B cell (primary cell): ENCODE measurements at regions not wholly inside any gene's neighbourhood (a gene's known extent, or its start where the extent isn't known, plus 50 kb on each side); places are given as distances from the start of the nearest gene placed in this dataset.

ENCODE experiments used
- ATAC-seq: fragments of 200-7000 bp; cut with Tn5 transposase; one replicate; pipeline ENCODE4 v1.10.0; 2021; ENCODE audit warnings: low read depth, mild to moderate bottlenecking, moderate number of reproducible peaks, moderate library complexity
- CTCF ChIA-PET: fragments of 350-600 bp; sonication (Branson Sonifier 250); formaldehyde crosslinking; loops from one replicate; lab custom pipeline; 2021; ENCODE audit warnings: antibody characterized with exemption, inconsistent platforms; lab: Charles Lee
- POLR2A ChIA-PET: fragments of 350-600 bp; sonication (Branson Sonifier 250); formaldehyde crosslinking; loops from one replicate; lab custom pipeline; 2021; ENCODE audit warnings: antibody characterized with exemption; lab: Charles Lee
- DNase-seq: peaks from one replicate; pipeline ENCODE4 v3.0.0; 2013
- H2AFZ ChIP-seq: 2 replicates; pipeline ENCODE4 v1.6.1; 2012; ENCODE audit warnings: mild to moderate bottlenecking, low read depth, low read length; ENCODE audit not compliant: insufficient read depth, poor library complexity, severe bottlenecking
- H3K27ac ChIP-seq, 2 donors: 1 replicate in 1 of 2; 2 replicates in 1 of 2; pipeline ENCODE4 v1.5.1; 2012 to 2013; ENCODE audit warnings: low read length in 2 of 2, mild to moderate bottlenecking in 2 of 2, moderate library complexity in 1 of 2
- H3K27me3 ChIP-seq, 4 experiments: fragments of 200-600 bp in 1 of 4; sonication (generic) in 1 of 4; replicated peaks in 1 of 4; 1 replicate in 2 of 4; 2 replicates in 2 of 4; pipeline versions ENCODE4 v1.6.1 to v1.7.0; 2013 to 2016; ENCODE audit warnings: low read length in 3 of 4, mild to moderate bottlenecking in 2 of 4, mixed read lengths in 1 of 4, moderate library complexity in 1 of 4; ENCODE audit not compliant: insufficient read depth in 4 of 4, control insufficient read depth in 3 of 4; ENCODE audit errors: control extremely low read depth in 1 of 4
- H3K36me3 ChIP-seq, 2 experiments: replicated peaks in 1 of 2; 1 replicate in 1 of 2; 2 replicates in 1 of 2; pipeline versions ENCODE4 v1.6.1 to v1.7.1; 2013; ENCODE audit warnings: low read length in 1 of 2; ENCODE audit not compliant: insufficient read depth in 2 of 2, control insufficient read depth in 1 of 2; ENCODE audit errors: control extremely low read depth in 1 of 2, extremely low read depth in 1 of 2
- H3K4me1 ChIP-seq, 2 donors: fragments of 200-600 bp in 1 of 2; sonication (generic) in 1 of 2; 1 replicate in 1 of 2; 2 replicates in 1 of 2; pipeline versions ENCODE4 v1.5.1 to v1.6.1; 2013 to 2017; ENCODE audit warnings: low read length in 2 of 2; ENCODE audit not compliant: control insufficient read depth in 2 of 2, insufficient read depth in 2 of 2
- H3K4me2 ChIP-seq: replicated peaks from 2 replicates; pipeline ENCODE3; 2012; ENCODE audit warnings: mild to moderate bottlenecking, low read depth, low read length; ENCODE audit not compliant: poor library complexity, severe bottlenecking
- H3K4me3 ChIP-seq, 5 experiments: fragments of 200-600 bp in 1 of 5; sonication (generic) in 1 of 5; 1 replicate in 3 of 5; 2 replicates in 2 of 5; pipeline versions ENCODE4 v1.5.1 to v1.7.0; 2011 to 2016; ENCODE audit warnings: low read length in 4 of 5, mild to moderate bottlenecking in 4 of 5, low read depth in 2 of 5, control low read depth in 1 of 5, moderate library complexity in 1 of 5; ENCODE audit not compliant: insufficient read depth in 1 of 5; ENCODE audit errors: control extremely low read depth in 1 of 5, extremely low read depth in 1 of 5
- H3K79me2 ChIP-seq: fragments of 200-600 bp; sonication (generic); one replicate; pipeline ENCODE4 v1.6.0; 2016; ENCODE audit warnings: low read length; ENCODE audit not compliant: control insufficient read depth, insufficient read depth
- H3K9ac ChIP-seq: fragments of 200-600 bp; sonication (generic); 2 replicates; pipeline ENCODE4 v1.6.1; 2017; ENCODE audit warnings: mild to moderate bottlenecking, low read length, moderate library complexity
- H3K9me3 ChIP-seq, 3 donors: one replicate each; pipeline versions ENCODE4 v1.6.1 to v1.7.1; 2013; ENCODE audit warnings: low read length in 2 of 3; ENCODE audit not compliant: control insufficient read depth in 2 of 3, insufficient read depth in 1 of 3; ENCODE audit errors: control extremely low read depth in 1 of 3
- H4K20me1 ChIP-seq: 2 replicates; pipeline ENCODE4 v1.6.0; 2012; ENCODE audit warnings: mild to moderate bottlenecking, low read length; ENCODE audit not compliant: insufficient read depth, control insufficient read depth, poor library complexity, severe bottlenecking
- H3K27ac Mint-ChIP-seq: one replicate; pipeline ENCODE4 v1.8.0; 2021; ENCODE audit warnings: mixed read lengths
- H3K27me3 Mint-ChIP-seq: one replicate; pipeline ENCODE4 v1.8.0; 2021; ENCODE audit warnings: mixed read lengths
- H3K4me1 Mint-ChIP-seq: one replicate; pipeline ENCODE4 v1.8.0; 2021; ENCODE audit warnings: mixed read lengths
- H3K4me3 Mint-ChIP-seq: one replicate; pipeline ENCODE4 v1.8.0; 2021; ENCODE audit warnings: mixed read lengths
- H3K9me3 Mint-ChIP-seq: one replicate; pipeline ENCODE4 v1.8.0; 2022; ENCODE audit warnings: mixed read lengths; ENCODE audit not compliant: insufficient read depth
- EZH2 ChIP-seq: IDR thresholded peaks from 2 replicates; pipeline ENCODE4 v1.6.1; 2012; ENCODE audit warnings: borderline replicate concordance, low read depth, mild to moderate bottlenecking, moderate library complexity, low read length; ENCODE audit not compliant: insufficient read depth, poor library complexity, severe bottlenecking
- WGBS: methylation state at CpG from one replicate; pipeline ENCODE4 v1.1.5; 2013; ENCODE audit warnings: missing lambda C conversion rate; ENCODE audit not compliant: insufficient coverage; 5-methylcytosine and 5-hydroxymethylcytosine counted together
- intact Hi-C: fragments of 100-400 bp; cut with micrococcal nuclease; formaldehyde crosslinking; loops from one replicate; pipeline ENCODE4 v1.10.0; 2022
- TF ChIP-seq, protein P1 (sequence below): fragments of 200-600 bp; IDR thresholded peaks from one replicate; pipeline ENCODE4 v1.8.0; 2022; ENCODE audit warnings: antibody characterized with exemption, mild to moderate bottlenecking

DNA sequence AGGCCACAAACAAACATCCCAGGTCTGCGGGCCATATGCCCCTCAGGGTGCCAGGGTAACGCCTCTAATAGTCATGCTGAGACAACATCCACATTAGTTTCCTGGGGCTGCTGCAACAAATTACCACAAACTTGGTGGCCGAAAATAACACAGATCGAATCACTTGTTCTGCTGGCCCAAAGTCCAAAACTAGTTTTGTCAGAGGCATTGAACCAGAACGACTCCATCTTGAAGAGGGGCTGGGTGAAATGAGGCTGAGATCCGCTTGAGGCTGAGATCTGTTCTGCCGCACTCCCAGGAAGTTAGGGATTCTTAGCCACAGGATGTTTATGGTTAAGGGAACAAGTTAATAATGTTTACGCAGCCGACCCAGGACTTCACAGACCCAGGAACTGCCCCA, 66.7 kb downstream of the COPS8 start:
- peaks cover 13% of the 10 kb centered on the region for H3K27me3 Mint-ChIP-seq
- H3K4me1 Mint-ChIP-seq = no peaks in the 10 kb centered on the region
- TF ChIP-seq, protein P1, sequence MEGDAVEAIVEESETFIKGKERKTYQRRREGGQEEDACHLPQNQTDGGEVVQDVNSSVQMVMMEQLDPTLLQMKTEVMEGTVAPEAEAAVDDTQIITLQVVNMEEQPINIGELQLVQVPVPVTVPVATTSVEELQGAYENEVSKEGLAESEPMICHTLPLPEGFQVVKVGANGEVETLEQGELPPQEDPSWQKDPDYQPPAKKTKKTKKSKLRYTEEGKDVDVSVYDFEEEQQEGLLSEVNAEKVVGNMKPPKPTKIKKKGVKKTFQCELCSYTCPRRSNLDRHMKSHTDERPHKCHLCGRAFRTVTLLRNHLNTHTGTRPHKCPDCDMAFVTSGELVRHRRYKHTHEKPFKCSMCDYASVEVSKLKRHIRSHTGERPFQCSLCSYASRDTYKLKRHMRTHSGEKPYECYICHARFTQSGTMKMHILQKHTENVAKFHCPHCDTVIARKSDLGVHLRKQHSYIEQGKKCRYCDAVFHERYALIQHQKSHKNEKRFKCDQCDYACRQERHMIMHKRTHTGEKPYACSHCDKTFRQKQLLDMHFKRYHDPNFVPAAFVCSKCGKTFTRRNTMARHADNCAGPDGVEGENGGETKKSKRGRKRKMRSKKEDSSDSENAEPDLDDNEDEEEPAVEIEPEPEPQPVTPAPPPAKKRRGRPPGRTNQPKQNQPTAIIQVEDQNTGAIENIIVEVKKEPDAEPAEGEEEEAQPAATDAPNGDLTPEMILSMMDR = no peak
- TF ChIP-seq EZH2 = no peak
- peaks cover 7% of the 10 kb centered on the region for H3K9me3 Mint-ChIP-seq
- Histone ChIP-seq H2AFZ (no peak overlapping the region), H3K4me3 (no peak overlapping the region), H3K9ac (no peak overlapping the region), H3K4me2 (no peak overlapping the region), H4K20me1 (no peaks in the 10 kb centered on the region), H3K4me1 (no peaks in the 10 kb centered on the region), H3K36me3 (no peaks in the 10 kb centered on the region), H3K27ac (no peak overlapping the region), H3K9me3 (peaks cover 0 to 12% (median 10%) of the 10 kb centered on the region in 3 donors), H3K27me3 (no peaks in the 10 kb centered on the region), H3K79me2 (no peaks in the 10 kb centered on the region)
- intact Hi-C loops = no loop called here
- POLR2A ChIA-PET = no interaction called here
- 92% methylated on average over 7 of the region's 9 CpGs for WGBS
- H3K27ac Mint-ChIP-seq = no peak overlapping the region
- CTCF ChIA-PET = interaction anchor here (1.8 kb wide), 1 partner anchor 360 kb away, joined by 4 read pairs; no protein-coding TSS in a partner anchor
- ATAC-seq = no peak
- H3K4me3 Mint-ChIP-seq = no peak overlapping the region
- DNase-seq = no peak

GRCh38 chr2:237153181-237153580, 67.5 kb downstream of the COPS8 start:
- ATAC-seq (no peak), DNase-seq (no peak)
- Mint-ChIP-seq H3K27ac (no peak overlapping the region), H3K4me1 (no peaks in the 10 kb centered on the region), H3K27me3 (peaks cover 13% of the 10 kb centered on the region), H3K9me3 (peaks cover 2% of the 10 kb centered on the region), H3K4me3 (no peak overlapping the region)
- Histone ChIP-seq H3K36me3 (no peaks in the 10 kb centered on the region), H3K4me2 (no peak overlapping the region), H2AFZ (no peak overlapping the region), H3K4me3 (no peak overlapping the region), H3K27me3 (no peaks in the 10 kb centered on the region), H3K9me3 (peaks cover 0 to 9% (median 2%) of the 10 kb centered on the region in 3 donors), H3K79me2 (no peaks in the 10 kb centered on the region), H3K9ac (no peak overlapping the region), H4K20me1 (no peaks in the 10 kb centered on the region), H3K27ac (no peak overlapping the region), H3K4me1 (no peaks in the 10 kb centered on the region)
- ChIA-PET POLR2A (no interaction called here), CTCF (interaction anchor here (1.8 kb wide), 1 partner anchor 360 kb away, joined by 4 read pairs; no protein-coding TSS in a partner anchor)
- intact Hi-C loops = no loop called here
- WGBS = 84% methylated on average over 5 of the region's 6 CpGs
- no peak for TF ChIP-seq EZH2
- TF ChIP-seq, protein P1 = no peak
